Superior temporal gyrus (tissue), 1 donor: ENCODE measurements at regions not wholly inside any gene's neighbourhood (a gene's known extent, or its start where the extent isn't known, plus 50 kb on each side); places are given as distances from the start of the nearest gene placed in this dataset.

ENCODE experiments used
- DNase-seq: peaks from one replicate; pipeline ENCODE4 v3.0.0-alpha.2; 2016; ENCODE audit errors: extremely low spot score

DNA sequence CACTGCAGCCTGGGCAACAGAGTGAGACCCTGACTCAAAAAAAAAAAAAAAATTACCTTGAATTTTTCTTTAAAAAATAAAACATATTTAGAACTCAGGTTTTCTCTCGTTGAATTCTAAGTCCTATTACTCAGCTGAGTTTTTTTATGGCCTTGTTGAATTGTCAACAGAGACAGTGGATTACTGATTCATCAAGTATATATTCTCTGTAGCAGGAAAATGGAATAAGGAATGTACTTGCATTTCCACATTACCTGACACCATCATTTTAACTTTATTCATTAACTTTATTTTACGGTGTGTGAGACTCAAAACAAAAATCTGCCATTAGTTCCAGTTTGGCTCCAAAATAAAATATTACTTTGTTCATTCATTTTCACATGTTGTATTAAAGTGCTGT lies 53.8 kb upstream of the APP start:
- DNase-seq, result no peak
